ENCODE measurements at regions not wholly inside any gene's neighbourhood (a gene's known extent, or its start where the extent isn't known, plus 50 kb on each side); places are given as distances from the start of the nearest gene placed in this dataset.

DNA sequence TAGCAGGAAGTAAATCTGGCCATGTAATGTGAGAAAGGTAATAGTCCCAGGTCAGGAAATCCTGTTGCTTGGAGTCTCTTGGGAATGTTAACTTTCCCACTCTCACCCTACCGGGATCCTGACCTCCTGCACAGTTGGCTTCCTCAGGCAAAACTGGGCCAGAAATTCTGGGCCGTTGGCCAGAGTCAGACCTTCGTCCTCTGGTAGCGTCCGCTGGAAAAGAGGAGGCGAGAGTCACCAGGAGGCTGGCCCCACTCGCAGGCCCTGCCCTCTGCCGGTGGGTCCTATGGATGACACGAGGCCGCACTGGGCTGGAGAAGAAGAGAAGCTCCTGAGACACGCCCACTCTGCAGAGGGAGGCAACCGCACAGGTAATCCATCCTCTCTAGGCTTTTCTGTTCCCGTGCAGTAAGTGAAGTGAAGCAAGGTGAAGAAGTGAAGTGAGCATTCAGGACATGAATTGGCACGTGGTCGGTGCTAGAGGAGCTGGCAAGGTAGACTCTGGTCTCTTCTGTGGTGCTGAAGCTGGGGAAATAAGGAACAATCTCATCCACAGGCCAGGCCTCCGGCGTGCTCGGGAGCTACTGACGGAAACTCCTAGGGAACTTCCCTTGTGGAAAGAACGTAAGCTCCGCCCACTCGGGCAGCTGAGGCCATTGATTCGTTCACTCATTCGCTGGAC is 182.7 kb upstream of the GLI2 start:
- TF ChIP-seq POLR2A (IDR thresholded peaks at IDR 0.05) = no peak
- TF ChIP-seq, protein P1, sequence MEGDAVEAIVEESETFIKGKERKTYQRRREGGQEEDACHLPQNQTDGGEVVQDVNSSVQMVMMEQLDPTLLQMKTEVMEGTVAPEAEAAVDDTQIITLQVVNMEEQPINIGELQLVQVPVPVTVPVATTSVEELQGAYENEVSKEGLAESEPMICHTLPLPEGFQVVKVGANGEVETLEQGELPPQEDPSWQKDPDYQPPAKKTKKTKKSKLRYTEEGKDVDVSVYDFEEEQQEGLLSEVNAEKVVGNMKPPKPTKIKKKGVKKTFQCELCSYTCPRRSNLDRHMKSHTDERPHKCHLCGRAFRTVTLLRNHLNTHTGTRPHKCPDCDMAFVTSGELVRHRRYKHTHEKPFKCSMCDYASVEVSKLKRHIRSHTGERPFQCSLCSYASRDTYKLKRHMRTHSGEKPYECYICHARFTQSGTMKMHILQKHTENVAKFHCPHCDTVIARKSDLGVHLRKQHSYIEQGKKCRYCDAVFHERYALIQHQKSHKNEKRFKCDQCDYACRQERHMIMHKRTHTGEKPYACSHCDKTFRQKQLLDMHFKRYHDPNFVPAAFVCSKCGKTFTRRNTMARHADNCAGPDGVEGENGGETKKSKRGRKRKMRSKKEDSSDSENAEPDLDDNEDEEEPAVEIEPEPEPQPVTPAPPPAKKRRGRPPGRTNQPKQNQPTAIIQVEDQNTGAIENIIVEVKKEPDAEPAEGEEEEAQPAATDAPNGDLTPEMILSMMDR (IDR thresholded peaks at IDR 0.05) = no peak
- no peak overlapping the region for H3K4me3 ChIP-seq (ENCODE audit: low read depth, poor library complexity, severe bottlenecking)
- 8 to 12% methylated on average over 24 of the region's 24 CpGs for WGBS, 2 donors
- peak; percentile 75 to 95 for DNase-seq (ENCODE audit: low spot score in 2 of 2)
- intact Hi-C loops (cut with DNase I; ENCODE audit: low total_unique reads) = loop anchor here (10.0 kb wide), 1 partner anchor 208 kb away; the partner anchor contains the start of gene INHBB

DNA sequence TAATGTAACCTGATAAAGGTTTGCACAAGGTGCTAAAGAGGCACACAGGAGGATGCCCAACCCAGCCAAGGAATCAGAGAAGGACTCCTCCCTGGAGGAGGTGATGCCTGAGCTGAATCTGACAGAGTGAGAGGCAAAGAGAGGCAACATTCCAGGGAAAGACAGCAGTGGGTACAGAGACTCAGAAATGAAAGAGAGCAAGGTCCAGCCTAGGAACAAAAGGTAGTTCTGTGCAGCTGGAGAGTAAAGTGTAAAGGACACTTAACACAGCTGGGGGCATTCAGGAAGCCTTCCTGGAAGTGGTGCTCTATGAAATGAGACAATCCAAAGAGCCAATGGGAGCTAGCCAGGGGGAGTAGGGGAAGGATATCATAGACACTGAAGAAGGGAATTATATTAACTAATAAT is 181.0 kb upstream of the GLI2 start:
- H3K4me3 ChIP-seq (ENCODE audit: low read depth, poor library complexity, severe bottlenecking) = no peak overlapping the region
- TF ChIP-seq POLR2A (IDR thresholded peaks at IDR 0.05) = no peak
- TF ChIP-seq, protein P1 (IDR thresholded peaks at IDR 0.05) = no peak
- no peak for DNase-seq (ENCODE audit: low spot score in 2 of 2)
- intact Hi-C loops (cut with DNase I; ENCODE audit: low total_unique reads) = loop anchor here (10.0 kb wide), 1 partner anchor 210 kb away; the partner anchor contains the start of gene INHBB

- no peak overlapping the region for H3K4me3 ChIP-seq (ENCODE audit: low read depth, poor library complexity, severe bottlenecking)
- intact Hi-C loops (cut with DNase I; ENCODE audit: low total_unique reads) = loop anchor here (10.0 kb wide), 1 partner anchor 210 kb away; the partner anchor contains the start of gene INHBB
- no peak for DNase-seq (ENCODE audit: low spot score in 2 of 2)
Measured at GRCh38 chr2:120555092-120555491, 180.6 kb upstream of the GLI2 start.

DNA sequence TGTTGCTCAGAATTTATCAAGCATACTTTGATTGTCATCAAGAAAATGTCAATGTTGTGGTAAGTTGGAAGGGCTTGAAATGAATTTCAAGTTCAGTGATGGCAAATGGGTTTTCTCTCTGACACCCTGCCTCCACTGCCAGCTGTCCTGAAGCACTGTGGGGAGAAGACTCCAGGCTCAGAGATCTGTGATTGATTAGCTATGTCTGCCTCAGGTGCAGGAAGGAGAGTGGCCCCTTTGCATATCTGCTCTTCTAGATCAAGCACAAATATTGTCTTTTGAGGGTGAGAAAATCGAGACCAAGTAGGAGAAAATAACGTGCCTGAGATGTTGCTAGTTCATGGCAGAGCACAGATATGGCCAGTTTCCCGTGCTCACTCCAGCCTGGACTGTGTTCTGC is 178.8 kb upstream of the GLI2 start:
- no peak for DNase-seq (ENCODE audit: low spot score in 2 of 2)
- intact Hi-C loops (cut with DNase I; ENCODE audit: low total_unique reads) = loop anchor here (10.0 kb wide), 1 partner anchor 212 kb away; the partner anchor contains the start of gene INHBB
- TF ChIP-seq POLR2A (IDR thresholded peaks at IDR 0.05) = no peak
- TF ChIP-seq, protein P1 (IDR thresholded peaks at IDR 0.05) = no peak
- H3K4me3 ChIP-seq (ENCODE audit: low read depth, poor library complexity, severe bottlenecking) = no peak overlapping the region
- 77 to 85% methylated on average over 3 of the region's 3 CpGs for WGBS, 2 donors

More at GRCh38 chr2:120555092-120555491, 180.6 kb upstream of the GLI2 start:
- TF ChIP-seq POLR2A (IDR thresholded peaks at IDR 0.05) = no peak
- TF ChIP-seq, protein P1 (IDR thresholded peaks at IDR 0.05) = no peak
- WGBS, 2 donors = 80 to 83% methylated on average over 4 of the region's 4 CpGs

GRCh38 chr2:120558847-120559246 is 176.8 kb upstream of the GLI2 start:
- 50 to 59% methylated on average over 3 of the region's 3 CpGs for WGBS, 2 donors
- TF ChIP-seq POLR2A (IDR thresholded peaks at IDR 0.05) = no peak
- TF ChIP-seq, protein P1 (IDR thresholded peaks at IDR 0.05) = no peak
- intact Hi-C loops (cut with DNase I; ENCODE audit: low total_unique reads) = loop anchor here (10.0 kb wide), 1 partner anchor 214 kb away; the partner anchor contains the start of gene INHBB
- no peak for DNase-seq (ENCODE audit: low spot score in 2 of 2)
- H3K4me3 ChIP-seq (ENCODE audit: low read depth, poor library complexity, severe bottlenecking) = no peak overlapping the region
